A673 (cell line): ENCODE measurements at regions not wholly inside any gene's neighbourhood (a gene's known extent, or its start where the extent isn't known, plus 50 kb on each side); places are given as distances from the start of the nearest gene placed in this dataset.

Experiments used
- BruUV-seq: library from RNA; stranded (reverse); fragments of 400-500 nt; replicated peaks from 2 replicates; lab custom pipeline; 2021; lab: Mats Ljungman, UMichigan
- CTCF ChIA-PET: fragments of 300-600 bp; sonication (Branson Sonifier 250); formaldehyde crosslinking; loops from one replicate; lab custom pipeline; 2022; ENCODE audit warnings: antibody characterized with exemption; lab: Charles Lee
- POLR2A ChIA-PET: fragments of 300-600 bp; sonication (Branson Sonifier 250); formaldehyde crosslinking; loops from one replicate; lab custom pipeline; 2022; ENCODE audit warnings: antibody characterized with exemption; ENCODE audit not compliant: low non-redundant PET; lab: Charles Lee
- DNase-seq: peaks from one replicate; pipeline ENCODE4 v3.0.0-alpha.2; 2015; ENCODE audit warnings: low spot score
- H3K27ac ChIP-seq: fragments of 200-600 bp; sonication (generic); 2 replicates; pipeline ENCODE4 v1.5.1; 2016; ENCODE audit warnings: mixed run types, low read depth, mild to moderate bottlenecking, mixed read lengths, antibody characterized with exemption, low read length; ENCODE audit not compliant: poor library complexity, severe bottlenecking
- H3K27me3 ChIP-seq: fragments of 200-600 bp; sonication (generic); replicated peaks from 2 replicates; pipeline ENCODE4 v1.6.1; 2017; ENCODE audit warnings: mixed run types, low read depth, mild to moderate bottlenecking, mixed read lengths, antibody characterized with exemption, low read length; ENCODE audit not compliant: insufficient read depth, poor library complexity
- H3K36me3 ChIP-seq: fragments of 200-600 bp; sonication (generic); 2 replicates; pipeline ENCODE4 v1.6.1; 2016; ENCODE audit warnings: mixed run types, mild to moderate bottlenecking, mixed read lengths, antibody characterized with exemption, low read length; ENCODE audit not compliant: insufficient read depth, poor library complexity, severe bottlenecking
- H3K4me1 ChIP-seq: fragments of 200-600 bp; sonication (generic); 2 replicates; pipeline ENCODE4 v1.6.1; 2017; ENCODE audit warnings: mixed run types, mild to moderate bottlenecking, mixed read lengths, antibody characterized with exemption, low read length; ENCODE audit not compliant: insufficient read depth, poor library complexity, severe bottlenecking
- H3K4me3 ChIP-seq: fragments of 200-600 bp; sonication (generic); 2 replicates; pipeline ENCODE4 v1.5.1; 2016; ENCODE audit warnings: low read depth, mixed run types, mild to moderate bottlenecking, mixed read lengths, low read length; ENCODE audit not compliant: poor library complexity, severe bottlenecking
- H3K9me3 ChIP-seq: fragments of 200-600 bp; sonication (generic); 2 replicates; pipeline ENCODE4 v1.6.1; 2016; ENCODE audit warnings: mixed run types, low read depth, mild to moderate bottlenecking, mixed read lengths, antibody characterized with exemption, low read length; ENCODE audit not compliant: poor library complexity, severe bottlenecking
- CTCF ChIP-seq: fragments of 300-800, 200-600 bp; sonication (generic); conservative IDR thresholded peaks from 2 replicates; pipeline ENCODE4 v1.5.1; 2017; ENCODE audit warnings: low read depth, mild to moderate bottlenecking, antibody characterized with exemption, low read length, moderate library complexity, mixed read lengths
- EZH2 ChIP-seq: fragments of 200-600 bp; sonication (generic); IDR thresholded peaks from 2 replicates; pipeline ENCODE4 v1.6.1; 2017; ENCODE audit warnings: borderline replicate concordance, low read depth, mild to moderate bottlenecking, mixed read lengths, antibody characterized with exemption, low read length; ENCODE audit not compliant: poor library complexity, severe bottlenecking
- intact Hi-C: fragments of 100-400 bp; cut with micrococcal nuclease; formaldehyde crosslinking; loops from one replicate; pipeline ENCODE4 v1.10.0; 2022; ENCODE audit not compliant: unreplicated experiment

- BruUV-seq, result no TSS peak
- no peaks in the 10 kb centered on the region for H3K4me1 ChIP-seq
- ChIA-PET CTCF (no interaction called here), POLR2A (no interaction called here)
- no peak overlapping the region for H3K27ac ChIP-seq
- H3K27me3 ChIP-seq, result no peaks in the 10 kb centered on the region
- H3K4me3 ChIP-seq, result no peak overlapping the region
- TF ChIP-seq EZH2, result no peak
- no peak for TF ChIP-seq CTCF
- intact Hi-C loops, result no loop called here
- no peaks in the 10 kb centered on the region for H3K36me3 ChIP-seq
- H3K9me3 ChIP-seq, result peaks cover 6% of the 10 kb centered on the region
- no peak for DNase-seq
These were observed 200.4 kb upstream of the SYT10 start for GRCh38 chr12:33639975-33640374.

- POLR2A ChIA-PET, result no interaction called here
- CTCF ChIA-PET, result no interaction called here
- no TSS peak for BruUV-seq
- TF ChIP-seq CTCF (no peak), EZH2 (no peak)
- no peak for DNase-seq
- intact Hi-C loops, result no loop called here
- no peaks in the 10 kb centered on the region for H3K36me3 ChIP-seq
- no peaks in the 10 kb centered on the region for H3K27me3 ChIP-seq
- no peaks in the 10 kb centered on the region for H3K4me1 ChIP-seq
- no peak overlapping the region for H3K27ac ChIP-seq
- H3K9me3 ChIP-seq, result peaks cover 12% of the 10 kb centered on the region
- H3K4me3 ChIP-seq, result no peak overlapping the region
These were observed 210.4 kb upstream of the SYT10 start for GRCh38 chr12:33649992-33650391.

GRCh38 chr12:33650832-33651231 lies 211.2 kb upstream of the SYT10 start:
- no peak for TF ChIP-seq EZH2
- no peak for TF ChIP-seq CTCF
- ChIA-PET CTCF (no interaction called here), POLR2A (no interaction called here)
- Histone ChIP-seq H3K4me1 (no peaks in the 10 kb centered on the region), H3K27ac (no peak overlapping the region), H3K36me3 (no peaks in the 10 kb centered on the region), H3K4me3 (no peak overlapping the region), H3K9me3 (peaks cover 12% of the 10 kb centered on the region), H3K27me3 (no peaks in the 10 kb centered on the region)
- no TSS peak for BruUV-seq
- DNase-seq, result no peak
- intact Hi-C loops, result no loop called here
